HG03060 (cell line): ENCODE measurements at regions not wholly inside any gene's neighbourhood (a gene's known extent, or its start where the extent isn't known, plus 50 kb on each side); places are given as distances from the start of the nearest gene placed in this dataset.

Experiments used
- ATAC-seq: cut with Tn5 transposase; IDR thresholded peaks from one replicate; pipeline ENCODE4 v1.9.1; 2021; ENCODE audit warnings: low read depth, moderate number of reproducible peaks; ENCODE audit not compliant: unreplicated experiment

- no peak for ATAC-seq
Observed at GRCh38 chr1:104785575-104786187, 1036.0 kb downstream of the AMY1C start.

GRCh38 chr1:104787866-104788510, 1038.3 kb downstream of the AMY1C start:
- no peak for ATAC-seq

GRCh38 chr1:104791030-104791429, 1041.3 kb downstream of the AMY1C start:
- no peak for ATAC-seq

GRCh38 chr1:104794035-104794434, 1044.3 kb downstream of the AMY1C start:
- ATAC-seq = no peak

GRCh38 chr1:104795931-104796330, 1046.2 kb downstream of the AMY1C start:
- no peak for ATAC-seq

GRCh38 chr1:104797982-104798381, 1048.3 kb downstream of the AMY1C start:
- ATAC-seq = no peak

GRCh38 chr1:104801344-104801743, 1051.6 kb downstream of the AMY1C start:
- ATAC-seq = no peak

- no peak for ATAC-seq
Observed at GRCh38 chr1:104804147-104804546, 1054.4 kb downstream of the AMY1C start.

GRCh38 chr1:104807590-104807989, 1057.9 kb downstream of the AMY1C start:
- ATAC-seq = no peak

- ATAC-seq = no peak
Observed at GRCh38 chr1:104825401-104825800, 1075.7 kb downstream of the AMY1C start.

GRCh38 chr1:104830534-104830933, 1080.8 kb downstream of the AMY1C start:
- ATAC-seq = no peak

GRCh38 chr1:104852151-104852550, 1102.5 kb downstream of the AMY1C start:
- no peak for ATAC-seq

- no peak for ATAC-seq
Observed at GRCh38 chr1:104853276-104853675, 1103.6 kb downstream of the AMY1C start.

GRCh38 chr1:104854529-104854928, 1104.8 kb downstream of the AMY1C start:
- ATAC-seq = no peak

- no peak for ATAC-seq
Observed at GRCh38 chr1:104855550-104855949, 1105.9 kb downstream of the AMY1C start.

GRCh38 chr1:104856091-104856490, 1106.4 kb downstream of the AMY1C start:
- ATAC-seq = no peak

- no peak for ATAC-seq
Observed at GRCh38 chr1:104856518-104856917, 1106.8 kb downstream of the AMY1C start.

- ATAC-seq = no peak
Observed at GRCh38 chr1:104868794-104869193, 1119.1 kb downstream of the AMY1C start.

GRCh38 chr1:104874044-104874443, 1124.3 kb downstream of the AMY1C start:
- ATAC-seq = peak; percentile 93

- ATAC-seq = no peak
Observed at GRCh38 chr1:104878203-104878909, 1128.7 kb downstream of the AMY1C start.

- ATAC-seq = no peak
Observed at GRCh38 chr1:104884939-104885338, 1135.2 kb downstream of the AMY1C start.

GRCh38 chr1:104905322-104905721, 1155.6 kb downstream of the AMY1C start:
- ATAC-seq = no peak
